GM20000 (cell line): ENCODE measurements at regions not wholly inside any gene's neighbourhood (a gene's known extent, or its start where the extent isn't known, plus 50 kb on each side); places are given as distances from the start of the nearest gene placed in this dataset.

Experiments used
- DNase-seq: peaks from one replicate; pipeline ENCODE4 v3.0.0; 2012; ENCODE audit warnings: low spot score
- CTCF ChIP-seq: IDR thresholded peaks from 2 replicates; pipeline ENCODE4 v1.5.1; 2012; ENCODE audit warnings: mild to moderate bottlenecking, control low read depth; ENCODE audit errors: extremely low read depth, missing control alignments

GRCh38 chr11:25899617-25900160 lies 432.2 kb upstream of the ANO3 start:
- no peak for DNase-seq

DNA sequence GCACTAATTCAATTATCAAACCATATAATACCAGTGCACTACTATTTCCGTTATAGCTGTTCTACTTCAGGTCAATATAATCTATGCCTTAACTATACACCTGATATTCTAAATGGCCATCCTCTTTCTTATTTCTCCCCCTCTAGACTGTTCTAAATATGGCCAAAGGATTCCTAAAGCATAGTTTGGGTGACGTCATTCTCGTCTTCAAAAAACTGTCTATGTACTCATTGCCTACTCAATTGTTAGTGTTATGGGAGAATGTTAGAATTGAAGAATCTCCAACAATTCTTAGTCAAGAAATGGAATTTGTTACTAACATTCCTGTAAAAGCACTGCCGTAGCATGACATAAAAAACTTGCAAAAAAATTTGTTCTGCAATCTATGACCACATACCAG lies 431.1 kb upstream of the ANO3 start:
- no peak for DNase-seq
- no peak for TF ChIP-seq CTCF

More at GRCh38 chr11:25899617-25900160, 432.2 kb upstream of the ANO3 start:
- no peak for TF ChIP-seq CTCF

GRCh38 chr11:25901415-25901814 lies 430.5 kb upstream of the ANO3 start:
- DNase-seq, result no peak
- no peak for TF ChIP-seq CTCF

DNA sequence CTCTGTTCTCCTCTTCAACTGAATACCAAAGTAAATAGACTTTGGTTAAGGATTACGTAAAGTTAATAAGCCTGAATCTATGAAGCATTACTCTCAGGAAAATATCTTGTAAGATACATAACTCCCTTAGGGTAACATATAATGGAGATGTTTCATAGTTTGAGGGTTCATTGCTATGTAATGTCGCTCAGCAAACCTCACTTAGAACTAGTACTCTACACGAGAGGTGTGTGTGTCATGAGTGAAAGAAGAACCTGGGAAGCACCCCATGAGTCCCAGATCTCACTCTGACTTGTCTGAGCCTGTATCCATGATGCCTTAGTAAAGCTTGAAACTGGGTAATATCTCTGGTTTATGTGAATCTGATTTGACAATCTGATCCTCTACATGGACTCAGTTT lies 429.5 kb upstream of the ANO3 start:
- DNase-seq, result no peak

GRCh38 chr11:25908726-25909125 lies 423.2 kb upstream of the ANO3 start:
- no peak for DNase-seq
- TF ChIP-seq CTCF, result no peak

More for the DNA sequence above, 429.5 kb upstream of the ANO3 start:
- no peak for TF ChIP-seq CTCF

- TF ChIP-seq CTCF, result no peak
- no peak for DNase-seq
Observed at GRCh38 chr11:25910086-25910485, 421.8 kb upstream of the ANO3 start.

DNA sequence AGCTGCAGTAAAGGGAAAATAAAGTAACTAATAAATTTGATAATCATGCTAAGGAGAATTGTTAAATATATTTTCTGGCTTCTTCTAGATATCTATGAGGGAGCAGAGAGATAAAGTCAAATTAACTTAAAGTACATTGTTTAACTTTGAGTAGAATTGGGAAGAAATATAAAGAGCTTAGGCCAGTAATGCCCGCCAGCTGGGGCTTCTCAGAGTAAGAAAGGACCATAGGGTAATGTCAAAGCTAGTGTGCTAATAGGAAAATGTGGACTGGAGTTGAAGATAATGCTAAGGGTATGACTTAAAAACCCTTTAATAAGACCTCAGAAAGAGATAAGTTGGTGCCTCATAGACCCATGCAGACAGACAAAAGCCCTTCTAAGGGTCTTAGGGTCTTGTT lies 411.6 kb upstream of the ANO3 start:
- DNase-seq, result no peak
- no peak for TF ChIP-seq CTCF

- TF ChIP-seq CTCF, result no peak
- no peak for DNase-seq
Observed at GRCh38 chr11:25924586-25924985, 407.3 kb upstream of the ANO3 start.
